ENCODE measurements at regions not wholly inside any gene's neighbourhood (a gene's known extent, or its start where the extent isn't known, plus 50 kb on each side); places are given as distances from the start of the nearest gene placed in this dataset.
"Not testable (repeated sequence)": the region's sequence is repeated elsewhere in the genome, so short reads cannot be mapped to it uniquely, and the experiment has no call there.

- DNase-seq (ENCODE audit: low read depth in 2 of 2) = no peak
These were observed 194.9 kb downstream of the LRATD1 start for GRCh38 chr2:14827226-14828023.

- no peak for DNase-seq (ENCODE audit: low read depth in 2 of 2)
These were observed 195.7 kb downstream of the LRATD1 start for GRCh38 chr2:14828223-14828622.

DNA sequence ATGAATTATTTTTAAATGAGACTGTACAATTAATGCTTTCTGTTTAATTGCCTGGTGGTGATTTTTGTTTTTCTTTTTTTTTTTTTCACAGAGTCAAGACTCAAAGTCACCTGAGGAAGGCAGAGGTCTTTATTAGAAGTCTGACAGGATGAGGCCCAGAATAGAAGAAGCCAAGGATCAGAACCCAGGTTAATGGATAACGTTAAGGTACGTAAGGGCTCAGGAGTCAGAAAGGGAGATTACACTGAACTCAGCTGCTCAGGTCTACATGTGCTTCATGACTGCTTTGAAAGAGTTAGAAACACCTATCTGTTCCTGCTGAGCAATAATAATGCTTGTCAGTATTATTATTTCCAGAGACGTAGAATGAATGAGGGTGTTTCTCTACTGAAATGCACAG lies 196.5 kb downstream of the LRATD1 start:
- DNase-seq (ENCODE audit: low read depth in 2 of 2) = no peak

DNA sequence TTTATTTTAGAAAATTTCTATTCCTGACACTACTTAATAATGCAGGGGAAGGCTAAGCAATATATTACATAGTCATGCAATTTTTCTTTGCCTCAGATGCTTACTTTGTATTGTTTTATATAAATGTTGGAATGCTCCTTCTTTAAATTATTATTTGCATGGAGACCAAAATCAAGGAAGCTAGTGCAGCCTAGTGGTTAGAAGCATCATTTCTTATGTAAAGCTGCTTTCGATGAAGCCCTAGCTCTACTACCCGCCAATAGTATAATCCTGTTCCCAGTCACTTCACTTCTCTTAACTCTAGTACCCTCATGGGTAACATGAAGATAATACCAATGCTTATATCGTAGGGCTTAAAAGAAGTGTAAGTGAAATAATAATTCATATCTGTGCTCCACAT lies 198.9 kb downstream of the LRATD1 start:
- no peak for DNase-seq (ENCODE audit: low read depth in 2 of 2)

- no peak for DNase-seq (ENCODE audit: low read depth in 2 of 2)
These were observed 211.1 kb downstream of the LRATD1 start for GRCh38 chr2:14843507-14844204.

- no peak for DNase-seq (ENCODE audit: low read depth in 2 of 2)
These were observed 223.2 kb downstream of the LRATD1 start for GRCh38 chr2:14855751-14856150.

- no peak for DNase-seq (ENCODE audit: low read depth in 2 of 2)
These were observed 228.7 kb downstream of the LRATD1 start for GRCh38 chr2:14861181-14861580.

GRCh38 chr2:14866736-14867352 lies 234.3 kb downstream of the LRATD1 start:
- no peak for DNase-seq (ENCODE audit: low read depth in 2 of 2)

DNA sequence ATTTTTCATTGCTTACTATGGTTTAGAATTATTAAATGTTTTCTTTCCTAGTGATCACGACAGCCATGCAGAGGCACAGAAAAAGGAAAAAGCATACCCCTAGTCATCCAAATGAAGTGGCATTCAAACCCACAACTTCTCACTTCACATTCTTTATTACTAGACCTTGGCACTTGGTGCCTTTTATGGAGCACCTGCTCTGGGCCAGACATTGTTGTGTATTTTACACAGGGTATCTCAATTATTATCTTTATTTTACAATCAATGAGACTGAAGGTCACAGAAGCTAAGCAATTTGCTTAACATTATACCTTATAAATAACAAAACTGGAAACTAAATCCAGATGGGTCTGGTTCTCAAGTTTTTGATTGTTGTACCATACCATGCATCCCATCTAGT lies 235.3 kb downstream of the LRATD1 start:
- DNase-seq (ENCODE audit: low read depth in 2 of 2) = no peak

GRCh38 chr2:14872779-14873325 lies 240.3 kb downstream of the LRATD1 start:
- DNase-seq (ENCODE audit: low read depth in 2 of 2) = no peak

DNA sequence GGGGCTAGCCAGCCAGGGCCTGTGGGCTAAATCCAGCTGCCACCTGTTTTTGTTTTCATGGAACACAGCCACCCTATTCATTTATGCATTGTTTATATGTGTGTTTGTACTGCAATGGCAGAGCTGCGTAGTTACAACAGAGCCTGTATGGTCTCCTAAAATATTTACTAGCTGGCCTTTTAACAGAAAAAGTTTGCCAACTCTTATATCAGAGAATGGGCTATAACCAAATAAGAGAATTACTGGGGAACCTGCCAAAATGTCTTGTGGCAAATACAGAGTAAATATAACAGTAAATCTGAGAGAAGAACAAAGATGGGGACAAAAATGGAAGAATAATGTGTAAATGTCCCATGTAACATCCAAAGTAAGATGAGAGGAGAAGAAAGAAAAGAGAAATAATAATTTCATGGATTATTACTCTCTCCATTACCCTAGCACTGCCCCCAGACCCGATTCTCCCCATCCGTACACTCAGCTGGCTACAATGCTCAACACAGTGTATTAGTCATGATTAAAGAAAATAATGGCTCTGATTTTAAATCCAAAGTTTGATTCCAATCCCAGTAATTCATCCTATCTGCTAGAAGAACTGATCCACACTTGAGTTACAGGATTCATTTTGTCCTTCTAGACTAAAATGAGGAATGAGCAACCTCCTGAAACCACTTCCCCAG lies 249.3 kb downstream of the LRATD1 start:
- DNase-seq (ENCODE audit: low read depth in 2 of 2) = no peak

GRCh38 chr2:14884651-14885050 lies 252.1 kb downstream of the LRATD1 start:
- DNase-seq (ENCODE audit: low read depth in 2 of 2) = no peak

DNA sequence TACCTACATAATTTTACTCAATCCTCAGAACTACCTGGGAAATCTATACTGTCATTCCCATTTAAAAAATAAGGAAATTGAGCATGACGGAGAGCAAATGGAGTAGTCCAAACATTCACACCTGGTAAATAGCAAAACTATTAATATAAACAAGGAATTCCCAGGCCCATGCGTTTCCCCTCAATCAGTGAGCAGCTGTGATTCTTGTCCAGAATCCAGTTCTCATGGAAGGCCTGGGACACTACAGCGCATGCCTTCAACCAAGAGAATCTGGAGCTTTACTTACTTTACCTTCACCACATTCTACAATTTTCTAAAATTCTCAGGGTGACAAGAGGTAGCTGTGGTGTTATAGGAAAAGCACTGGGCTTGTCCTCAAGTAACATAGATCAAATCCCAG lies 259.0 kb downstream of the LRATD1 start:
- no peak for DNase-seq (ENCODE audit: low read depth in 2 of 2)

GRCh38 chr2:14896330-14897030 lies 264.0 kb downstream of the LRATD1 start:
- no peak for DNase-seq (ENCODE audit: low read depth in 2 of 2)

GRCh38 chr2:14899621-14900414 lies 267.3 kb downstream of the LRATD1 start:
- DNase-seq (ENCODE audit: low read depth in 2 of 2) = no peak

DNA sequence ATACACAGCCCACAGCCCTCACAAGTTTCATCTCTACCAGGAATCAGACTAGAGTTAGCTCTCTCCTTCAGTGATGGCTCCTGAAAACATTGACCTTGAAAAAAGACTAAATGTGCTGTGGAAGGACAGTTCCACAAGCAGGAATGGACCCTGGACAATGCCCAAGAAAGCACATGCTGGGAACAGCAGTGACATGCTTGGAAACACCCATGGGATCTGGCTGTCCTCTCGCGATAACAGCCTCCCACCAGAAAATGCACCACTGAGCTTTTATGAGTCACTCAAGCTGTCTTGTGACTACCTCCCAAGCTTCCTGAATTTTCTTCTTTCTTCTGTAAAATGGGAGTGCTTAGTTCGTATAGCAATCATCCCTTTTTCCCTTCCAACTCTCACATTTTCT lies 269.2 kb downstream of the LRATD1 start:
- DNase-seq (ENCODE audit: low read depth in 2 of 2) = no peak

GRCh38 chr2:14902953-14903352 lies 270.4 kb downstream of the LRATD1 start:
- no peak for DNase-seq (ENCODE audit: low read depth in 2 of 2)

- DNase-seq (ENCODE audit: low read depth in 2 of 2) = peak in 1 of 2 donors; percentile 13
These were observed 271.3 kb downstream of the LRATD1 start for GRCh38 chr2:14903709-14904374.

DNA sequence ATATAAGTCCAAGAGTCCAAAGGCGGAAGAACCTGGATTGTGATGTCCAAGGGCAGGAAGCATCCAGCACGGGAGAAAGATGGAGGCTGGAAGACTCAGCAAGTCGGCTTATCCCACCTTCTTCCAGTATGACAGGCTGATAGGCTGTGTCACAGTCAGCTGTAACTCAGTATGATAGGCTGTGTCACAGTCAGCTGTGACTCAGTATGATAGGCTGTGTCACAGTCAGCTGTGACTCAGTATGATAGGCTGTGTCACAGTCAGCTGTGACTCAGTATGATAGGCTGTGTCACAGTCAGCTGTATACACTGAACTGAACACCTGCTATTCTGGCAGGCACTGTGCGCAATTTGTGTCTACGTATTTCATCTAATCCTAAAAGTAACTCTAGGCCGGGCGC lies 271.9 kb downstream of the LRATD1 start:
- DNase-seq (ENCODE audit: low read depth in 2 of 2) = not testable (repeated sequence)

- DNase-seq (ENCODE audit: low read depth in 2 of 2) = no peak
These were observed 273.1 kb downstream of the LRATD1 start for GRCh38 chr2:14905571-14905970.

All from stimulated activated CD8-positive, alpha-beta memory T cell treated with anti-CD3 and anti-CD28 coated beads, Interleukin-2, amount 100 ng/mL, for 1 hour (primary cell).